ENCODE measurements at regions not wholly inside any gene's neighbourhood (a gene's known extent, or its start where the extent isn't known, plus 50 kb on each side); places are given as distances from the start of the nearest gene placed in this dataset.

DNA sequence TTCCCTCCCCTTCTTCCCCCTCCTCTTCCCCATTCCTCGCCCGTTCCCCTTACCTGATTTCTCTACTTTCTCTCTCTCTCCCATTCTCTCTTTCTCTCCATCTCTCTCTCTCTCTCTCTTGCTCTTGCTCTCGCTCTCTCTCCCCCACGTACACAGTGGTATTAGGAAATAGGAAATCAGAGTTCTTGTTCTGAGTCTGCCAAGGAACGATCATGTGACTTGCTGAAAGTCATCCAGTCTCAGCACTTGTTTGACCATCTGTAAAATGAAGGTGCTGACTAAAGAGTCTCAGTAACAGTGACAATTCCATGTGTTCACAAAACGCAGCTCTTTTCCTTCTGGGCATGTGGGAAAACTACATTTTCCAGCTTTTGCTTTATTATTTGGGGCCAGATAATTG, 445.0 kb upstream of the TGFBR2 start:
- TF ChIP-seq, protein P1, sequence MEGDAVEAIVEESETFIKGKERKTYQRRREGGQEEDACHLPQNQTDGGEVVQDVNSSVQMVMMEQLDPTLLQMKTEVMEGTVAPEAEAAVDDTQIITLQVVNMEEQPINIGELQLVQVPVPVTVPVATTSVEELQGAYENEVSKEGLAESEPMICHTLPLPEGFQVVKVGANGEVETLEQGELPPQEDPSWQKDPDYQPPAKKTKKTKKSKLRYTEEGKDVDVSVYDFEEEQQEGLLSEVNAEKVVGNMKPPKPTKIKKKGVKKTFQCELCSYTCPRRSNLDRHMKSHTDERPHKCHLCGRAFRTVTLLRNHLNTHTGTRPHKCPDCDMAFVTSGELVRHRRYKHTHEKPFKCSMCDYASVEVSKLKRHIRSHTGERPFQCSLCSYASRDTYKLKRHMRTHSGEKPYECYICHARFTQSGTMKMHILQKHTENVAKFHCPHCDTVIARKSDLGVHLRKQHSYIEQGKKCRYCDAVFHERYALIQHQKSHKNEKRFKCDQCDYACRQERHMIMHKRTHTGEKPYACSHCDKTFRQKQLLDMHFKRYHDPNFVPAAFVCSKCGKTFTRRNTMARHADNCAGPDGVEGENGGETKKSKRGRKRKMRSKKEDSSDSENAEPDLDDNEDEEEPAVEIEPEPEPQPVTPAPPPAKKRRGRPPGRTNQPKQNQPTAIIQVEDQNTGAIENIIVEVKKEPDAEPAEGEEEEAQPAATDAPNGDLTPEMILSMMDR (IDR thresholded peaks at IDR 0.05), result no peak
- TF ChIP-seq POLR2A (IDR thresholded peaks at IDR 0.05), result no peak
